NCI-H1417 (cell line): ENCODE measurements at regions not wholly inside any gene's neighbourhood (a gene's known extent, or its start where the extent isn't known, plus 50 kb on each side); places are given as distances from the start of the nearest gene placed in this dataset.
"Not testable (repeated sequence)": the region's sequence is repeated elsewhere in the genome, so short reads cannot be mapped to it uniquely, and the experiment has no call there.

Source experiments
- DNase-seq, 3 experiments: peaks; one replicate each; lab custom pipeline; 2025; lab: John Stamatoyannopoulos, UW

DNA sequence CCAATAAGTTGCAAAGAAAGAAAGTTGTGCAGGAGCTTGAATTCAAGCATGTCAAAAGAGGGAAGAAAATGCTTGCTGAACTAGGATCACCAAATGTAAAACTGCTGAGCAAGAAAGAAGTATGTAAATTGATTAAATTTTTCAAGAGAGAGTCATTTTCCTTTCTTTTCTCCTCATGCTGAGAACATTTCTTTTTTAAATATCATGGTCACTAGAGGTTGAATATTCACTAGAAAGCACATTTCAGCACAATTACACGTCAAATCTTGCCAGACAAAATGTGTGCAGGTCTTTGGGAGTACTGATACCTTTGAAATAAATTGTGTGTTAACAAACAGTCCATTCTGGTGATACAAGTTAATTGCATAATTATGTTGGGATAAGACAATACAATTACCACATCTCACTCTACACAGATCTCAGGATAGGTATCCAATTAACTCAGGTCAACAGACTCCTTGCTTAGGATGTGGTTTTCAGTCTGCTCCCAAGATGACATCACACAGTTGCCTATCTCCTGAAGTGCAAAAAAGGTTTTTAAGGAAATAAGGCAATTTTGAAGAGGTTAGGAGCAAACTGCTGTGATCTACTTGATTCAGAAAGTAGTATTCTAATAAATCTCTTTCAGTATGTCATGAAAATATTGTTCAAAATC lies 862.2 kb downstream of the RPS29 start:
- DNase-seq = no peak

DNA sequence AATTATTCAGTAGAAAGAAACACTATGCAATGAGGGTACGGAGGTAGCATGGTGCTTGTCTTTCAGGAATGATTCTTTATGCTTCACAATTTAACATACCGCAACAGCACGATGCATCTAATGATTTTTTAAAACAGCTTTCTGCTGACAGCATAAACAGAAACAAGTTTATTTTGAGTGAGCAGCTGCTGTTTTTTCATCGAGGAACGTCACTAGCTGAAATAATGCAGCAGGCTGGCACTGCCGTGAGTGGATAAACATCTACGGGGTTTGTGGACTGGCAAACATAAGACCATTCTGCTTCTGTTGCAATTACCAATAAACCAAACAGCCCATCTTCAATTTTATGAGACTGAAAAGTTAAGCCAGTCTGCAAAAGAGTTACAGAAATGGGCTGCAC lies 871.8 kb downstream of the RPS29 start:
- no peak for DNase-seq

DNA sequence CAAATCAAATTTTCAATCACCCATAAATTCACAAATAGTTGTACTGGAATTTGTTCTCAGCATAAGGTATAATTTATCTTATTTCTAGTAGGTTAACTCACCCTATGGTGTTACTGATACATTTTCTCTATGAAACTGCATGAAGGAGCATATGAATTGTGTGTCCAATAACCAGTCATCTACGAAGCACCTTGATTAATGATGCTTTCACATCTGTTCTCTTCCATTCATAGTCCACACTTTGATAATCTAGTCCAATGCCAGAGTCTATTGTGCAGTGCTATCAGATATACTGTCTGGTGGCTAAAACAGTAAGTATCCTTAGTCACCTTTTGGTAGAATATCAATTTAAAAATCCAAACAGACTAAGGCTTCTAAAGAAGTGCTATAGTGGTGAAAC lies 876.0 kb downstream of the RPS29 start:
- DNase-seq = no peak

DNA sequence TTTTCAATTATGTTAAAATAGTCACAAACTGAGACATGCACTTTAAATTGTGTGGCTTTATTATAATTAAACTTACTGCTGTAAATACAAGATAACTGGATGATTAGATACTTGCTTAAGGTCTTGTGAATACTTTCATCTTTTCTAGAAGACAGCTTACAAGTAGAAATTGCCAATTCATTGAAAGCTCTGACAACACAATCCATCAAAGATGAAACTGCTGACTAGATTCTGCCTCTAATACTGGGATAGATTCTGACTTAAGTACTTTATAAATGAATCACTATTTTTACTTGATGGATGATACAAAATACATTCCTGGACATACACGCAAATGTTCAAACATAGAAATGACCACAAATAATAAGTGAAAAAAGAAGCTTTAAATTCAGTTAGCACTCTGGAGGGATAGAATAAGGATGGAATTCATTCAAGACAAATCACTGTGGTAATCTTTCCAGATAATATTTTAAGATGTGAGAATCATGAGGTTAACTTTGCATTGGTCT lies 876.8 kb downstream of the RPS29 start:
- DNase-seq = no peak

DNA sequence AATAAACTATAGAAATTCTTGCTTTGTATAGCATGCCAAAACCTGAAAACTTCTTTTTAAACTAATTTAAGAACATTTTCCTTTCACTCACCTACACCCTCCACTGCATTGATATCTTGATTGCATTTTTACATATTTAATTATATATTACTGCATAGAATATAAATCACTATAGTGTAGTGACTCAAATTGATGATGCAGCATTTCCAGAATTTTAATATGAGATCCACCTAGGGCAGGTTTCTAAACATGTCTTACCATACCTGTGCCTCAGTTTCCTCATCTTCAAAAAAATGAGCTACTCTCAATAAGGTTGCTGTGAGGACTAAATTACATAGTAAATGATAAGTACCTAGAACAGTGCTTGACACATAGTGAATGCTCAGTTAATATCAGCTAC lies 881.5 kb downstream of the RPS29 start:
- DNase-seq = no peak

DNA sequence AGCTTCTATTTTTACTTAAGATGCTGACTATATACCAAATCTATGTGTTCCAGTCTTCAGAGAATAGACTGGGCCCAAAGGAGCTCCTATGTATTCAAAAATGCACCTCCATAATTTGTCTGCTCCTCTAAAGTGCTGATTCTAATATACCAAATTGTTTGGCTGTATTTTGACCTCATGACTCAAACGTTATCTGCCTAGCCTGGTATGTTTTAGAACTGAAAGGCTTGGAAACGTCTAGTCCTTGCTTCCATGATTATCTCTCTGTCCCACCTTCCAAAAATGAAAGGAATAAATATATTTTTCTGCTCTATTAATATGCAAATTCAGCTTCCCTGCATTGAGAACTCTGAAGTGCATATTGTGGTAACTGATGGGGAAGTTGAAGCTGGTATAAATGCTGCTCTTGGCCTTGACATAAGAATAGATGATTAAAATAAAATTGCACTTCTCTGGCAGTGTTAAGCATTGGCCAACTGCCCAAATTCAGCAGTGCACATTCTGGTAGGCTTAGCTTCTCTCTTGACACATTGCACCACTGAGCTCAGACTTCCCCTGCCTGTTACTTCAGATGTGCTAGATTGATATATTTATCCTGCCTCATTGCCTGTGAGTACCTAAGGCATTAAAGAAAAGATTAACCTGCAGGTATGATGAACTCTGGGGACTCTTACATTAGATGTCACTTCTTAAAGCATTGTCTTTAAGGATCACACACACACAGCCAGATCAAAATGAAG lies 882.3 kb downstream of the RPS29 start:
- no peak for DNase-seq

DNA sequence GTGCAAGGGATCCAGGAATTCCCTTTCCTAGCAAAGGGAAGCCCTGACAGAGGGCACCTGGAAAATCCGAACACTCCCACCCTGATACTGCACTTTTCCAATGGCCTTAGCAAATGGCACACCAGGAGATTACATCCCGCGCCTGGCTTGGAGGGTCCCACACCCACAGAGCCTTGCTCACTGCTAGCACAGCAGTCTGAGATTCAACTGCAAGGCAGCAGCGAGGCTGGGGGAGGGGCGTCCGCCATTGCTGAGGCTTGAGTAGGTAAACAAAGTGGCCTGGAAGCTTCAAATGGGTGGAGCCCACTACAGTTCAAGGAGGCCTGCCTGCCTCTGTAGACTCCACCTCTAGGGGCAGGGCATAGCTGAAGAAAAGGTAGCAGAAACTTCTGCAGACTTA lies 888.8 kb downstream of the RPS29 start:
- not testable (repeated sequence) for DNase-seq

DNA sequence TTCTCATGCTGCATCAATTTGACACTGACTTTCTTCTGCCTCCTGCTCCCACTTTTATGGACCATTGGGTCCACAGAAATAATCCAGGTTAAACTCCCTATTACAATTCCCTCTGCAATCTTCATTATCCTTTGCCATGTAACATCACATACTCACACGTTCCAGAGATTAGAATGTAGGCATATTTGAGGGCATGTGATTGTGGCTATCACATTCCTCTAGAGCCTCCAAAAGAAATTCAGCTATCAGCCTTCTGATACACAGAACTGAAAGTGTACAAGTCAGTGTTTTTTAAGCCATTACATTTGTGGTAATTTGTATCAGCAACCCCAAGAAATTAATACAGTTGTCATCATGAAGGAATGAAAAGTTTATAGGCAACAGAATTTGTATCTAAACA lies 892.4 kb downstream of the RPS29 start:
- DNase-seq = no peak

DNA sequence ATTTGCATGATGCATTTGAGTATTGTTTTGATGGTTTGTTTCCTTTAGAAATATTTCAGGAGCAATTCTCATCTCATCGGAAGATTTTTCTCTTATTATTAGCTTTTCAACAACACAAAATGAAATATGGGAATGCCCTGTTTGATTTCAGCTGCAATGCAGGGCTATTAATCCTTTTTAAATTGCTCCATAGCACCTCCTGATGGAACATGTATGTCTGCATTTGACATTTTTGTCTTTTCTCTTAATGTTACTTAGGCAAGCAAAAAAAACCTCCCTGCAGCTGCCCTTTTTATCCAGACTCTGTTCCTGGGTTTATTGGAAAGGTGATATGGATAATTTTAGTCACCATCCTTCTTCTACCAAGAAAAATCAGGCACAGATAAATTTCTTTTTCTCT lies 895.8 kb downstream of the RPS29 start:
- DNase-seq = peak in 1 of 3 experiments; percentile 24

DNA sequence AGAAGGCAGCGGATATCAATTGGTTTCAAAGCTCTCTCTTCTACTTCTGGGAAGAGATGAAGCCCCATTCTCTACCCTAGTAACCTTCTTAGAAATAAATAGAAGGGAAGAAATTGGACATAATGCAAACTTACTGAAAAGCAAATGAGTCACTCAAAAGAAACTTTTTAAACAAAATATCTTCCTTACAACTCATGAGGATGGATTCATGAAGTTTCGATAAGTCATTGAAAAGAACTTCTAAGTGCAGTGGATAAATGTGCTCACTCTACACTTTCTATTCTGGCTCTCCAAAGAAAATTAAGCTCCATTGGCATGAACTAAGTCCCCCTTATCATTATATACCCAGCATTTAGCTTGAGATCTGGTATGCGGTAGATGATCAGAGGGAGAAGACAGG lies 899.5 kb downstream of the RPS29 start:
- no peak for DNase-seq

DNA sequence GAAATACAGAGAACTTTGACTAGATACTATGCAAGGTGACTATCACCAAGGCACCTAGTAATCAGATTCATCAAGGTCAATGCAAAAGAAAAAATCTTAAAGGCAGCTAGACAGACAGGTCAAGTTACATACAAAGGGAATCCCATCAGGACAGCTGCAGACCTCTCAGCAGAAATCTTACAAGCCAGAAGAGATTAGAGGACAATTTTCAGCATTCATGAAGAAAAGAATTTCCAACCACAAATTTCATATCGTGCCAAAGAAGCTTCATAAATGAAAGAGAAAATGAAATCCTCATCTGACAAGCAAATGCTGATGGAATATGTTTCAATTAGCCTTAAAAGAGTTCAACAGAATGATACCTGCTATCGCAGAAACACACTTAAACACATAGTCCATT lies 913.7 kb downstream of the RPS29 start:
- DNase-seq = no peak

DNA sequence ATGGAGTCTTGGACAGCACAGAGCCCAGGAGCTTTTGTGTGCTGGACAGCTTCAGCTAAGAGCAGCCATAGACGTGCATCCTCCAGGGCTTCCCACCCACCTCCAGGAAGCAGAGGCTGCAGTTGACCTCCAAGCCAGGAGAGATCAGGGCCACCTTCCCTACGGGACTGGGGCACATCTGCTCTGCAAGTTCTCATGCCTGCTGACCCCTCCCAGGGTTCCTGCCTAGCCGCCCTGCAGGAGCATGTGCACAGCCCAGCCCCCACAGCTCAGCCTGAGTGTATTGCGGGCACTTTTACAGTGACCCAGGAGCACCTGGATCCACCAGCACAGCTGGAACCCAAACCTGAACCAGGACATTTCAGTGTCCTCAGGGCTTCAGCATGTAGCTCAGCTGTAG lies 915.2 kb downstream of the RPS29 start:
- no peak for DNase-seq

DNA sequence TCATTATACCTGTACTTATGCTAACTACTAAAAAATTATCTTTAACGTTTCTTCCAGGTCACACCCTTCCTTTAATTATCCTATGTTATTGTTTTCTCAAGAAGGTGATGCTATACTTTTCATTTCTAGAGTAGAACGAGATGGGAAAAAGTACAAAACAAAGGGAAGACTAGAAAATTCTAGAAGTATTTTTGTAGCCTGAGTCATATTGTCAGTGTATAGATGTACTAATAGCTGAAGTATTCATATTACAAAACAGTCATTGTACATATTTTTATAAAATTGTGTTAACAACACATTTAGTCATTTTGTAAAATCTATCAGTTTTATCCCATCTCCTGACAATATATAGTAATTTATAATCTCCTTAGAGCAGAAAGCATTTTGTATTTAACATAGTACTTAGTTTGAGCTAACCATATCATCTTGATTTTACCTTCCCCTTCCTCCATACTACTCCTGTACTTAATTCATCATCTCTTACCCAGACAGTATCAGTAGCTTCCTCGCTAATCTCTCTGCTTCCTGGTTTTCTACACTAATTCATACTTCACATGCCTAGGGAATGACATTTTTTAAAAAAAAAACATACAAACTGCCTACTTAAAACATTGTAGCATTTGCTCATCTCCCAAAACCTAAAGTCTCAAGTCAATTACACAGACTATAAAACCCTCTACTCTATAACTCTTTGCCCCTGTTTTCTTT lies 920.9 kb downstream of the RPS29 start:
- DNase-seq = no peak

DNA sequence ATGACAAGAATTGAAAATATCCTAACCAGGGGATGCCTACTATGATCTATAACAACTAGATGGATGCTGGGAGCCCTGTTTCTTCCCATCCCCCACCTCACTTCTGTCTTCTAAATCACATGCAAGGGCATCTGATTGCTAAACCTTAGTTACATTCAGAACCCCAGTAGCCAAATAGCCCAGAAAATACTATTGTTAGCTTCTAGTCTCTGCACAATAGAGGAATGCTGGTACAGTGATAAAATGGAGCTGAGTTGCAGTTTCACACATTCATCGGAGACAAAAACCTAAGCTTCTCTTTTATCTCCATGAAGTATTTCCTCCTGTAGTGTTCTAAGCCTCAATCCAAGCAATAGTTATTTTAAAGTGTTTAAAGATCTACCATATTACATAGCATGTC lies 942.9 kb downstream of the RPS29 start:
- DNase-seq = no peak

DNA sequence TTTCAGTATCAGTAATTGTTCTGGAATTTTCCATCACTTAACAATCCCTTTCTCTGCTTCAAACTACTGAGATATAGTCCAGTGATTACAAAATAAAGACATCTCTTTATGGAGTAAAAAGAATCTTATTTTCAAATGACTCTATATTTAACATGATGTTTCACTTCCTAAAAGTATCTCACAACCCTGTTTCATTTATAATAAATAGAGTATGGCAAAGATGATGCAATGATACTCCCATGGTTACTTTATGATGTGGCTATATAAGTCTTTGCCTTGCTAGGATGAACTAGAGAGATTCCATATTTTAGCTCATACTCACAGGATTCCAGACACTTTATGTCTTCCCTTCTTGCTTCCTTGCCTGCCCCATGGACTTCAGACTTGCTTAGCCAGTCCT lies 953.5 kb upstream of the MDGA2 start:
- DNase-seq = no peak

DNA sequence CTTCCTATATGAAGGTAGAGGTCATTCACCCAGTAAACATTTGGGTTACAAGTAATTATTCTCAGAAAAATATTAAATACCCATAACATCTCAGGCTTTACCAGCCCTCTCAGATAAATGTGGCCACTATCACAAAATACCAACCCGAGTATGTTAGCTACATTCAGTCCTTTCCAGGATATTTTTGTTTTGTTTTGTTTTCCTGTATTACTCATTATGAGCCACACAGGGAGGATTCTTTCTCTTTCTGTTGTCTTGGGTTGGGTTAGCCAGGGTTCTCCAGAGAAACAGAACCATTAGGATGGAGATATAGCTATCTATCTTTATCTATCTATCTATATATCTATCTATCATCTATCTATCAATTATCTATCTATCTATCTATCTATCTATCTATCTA lies 947.6 kb upstream of the MDGA2 start:
- DNase-seq = no peak

DNA sequence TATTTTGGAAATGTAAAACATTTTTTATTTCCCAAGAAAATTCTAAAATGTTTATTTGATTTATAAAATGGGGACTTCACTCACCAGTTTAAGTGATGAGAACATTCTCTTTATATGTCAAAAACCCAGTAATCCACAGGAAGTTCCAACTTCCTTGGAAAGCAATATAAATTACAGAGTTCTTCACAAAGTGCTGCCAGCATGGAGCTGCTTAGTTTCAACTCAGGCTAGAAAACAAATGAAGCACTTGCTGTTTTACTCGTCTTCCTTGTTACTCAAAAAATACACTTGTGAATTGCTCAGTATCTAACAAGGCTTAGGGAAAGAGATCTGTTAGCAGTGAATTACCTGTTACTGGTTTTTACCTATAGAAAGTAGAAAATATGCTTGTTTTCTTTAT lies 942.7 kb upstream of the MDGA2 start:
- no peak for DNase-seq

DNA sequence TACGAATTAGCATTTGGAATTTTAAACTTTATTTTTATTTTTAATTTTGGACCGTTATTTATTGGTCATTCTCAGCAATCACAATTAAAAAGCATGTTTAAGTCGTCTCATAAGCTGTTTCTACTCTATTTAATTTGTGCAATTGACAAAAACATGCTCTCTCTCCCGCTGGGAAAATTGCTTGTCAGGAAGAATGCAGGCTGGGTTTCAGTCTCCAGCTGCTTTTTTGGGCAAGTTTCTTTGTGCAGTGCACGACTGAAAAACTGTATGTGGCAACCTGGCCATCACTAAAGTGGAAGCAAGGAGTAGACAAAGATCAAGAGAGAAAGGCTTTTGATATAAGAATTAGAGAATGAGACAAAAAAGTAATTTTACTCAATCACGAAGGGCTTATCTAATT lies 941.5 kb upstream of the MDGA2 start:
- DNase-seq = peak in 2 of 3 experiments; percentile 21 to 74

DNA sequence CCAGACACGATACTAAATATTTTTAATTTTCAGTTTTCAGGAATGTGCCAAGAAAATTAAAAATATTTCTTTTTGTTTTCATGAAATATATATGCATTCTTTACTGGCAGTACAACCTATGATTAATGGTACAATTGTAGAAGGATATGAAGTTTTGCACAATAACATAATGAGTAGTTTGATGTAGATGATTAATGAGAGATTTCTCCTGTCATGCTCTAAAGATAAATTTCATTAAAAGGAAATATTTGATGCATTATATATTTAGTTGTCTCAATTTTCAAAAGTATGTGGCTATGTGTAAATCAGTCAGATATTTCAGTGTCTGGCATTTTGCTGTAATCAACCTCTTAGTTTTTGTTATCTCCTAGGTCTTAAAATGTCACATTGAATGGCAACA lies 940.2 kb upstream of the MDGA2 start:
- no peak for DNase-seq

DNA sequence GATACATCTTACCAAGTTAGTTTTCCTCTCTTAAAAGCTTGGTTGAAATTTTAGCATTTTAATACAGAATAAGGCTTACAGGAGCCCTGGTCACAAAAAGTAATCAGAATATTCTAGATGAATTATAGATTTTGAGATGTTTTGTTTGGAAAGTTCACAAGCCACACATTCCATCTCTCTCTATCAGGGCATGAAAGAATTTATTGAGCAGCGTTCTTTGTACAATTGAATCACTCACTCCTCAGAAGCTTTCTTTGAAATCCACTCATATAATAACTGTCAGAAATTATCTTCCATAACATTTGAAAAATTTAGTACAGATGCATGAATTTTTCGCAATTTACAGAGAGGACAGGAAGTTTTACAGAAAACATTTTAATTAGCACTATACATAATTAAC lies 938.6 kb upstream of the MDGA2 start:
- no peak for DNase-seq

DNA sequence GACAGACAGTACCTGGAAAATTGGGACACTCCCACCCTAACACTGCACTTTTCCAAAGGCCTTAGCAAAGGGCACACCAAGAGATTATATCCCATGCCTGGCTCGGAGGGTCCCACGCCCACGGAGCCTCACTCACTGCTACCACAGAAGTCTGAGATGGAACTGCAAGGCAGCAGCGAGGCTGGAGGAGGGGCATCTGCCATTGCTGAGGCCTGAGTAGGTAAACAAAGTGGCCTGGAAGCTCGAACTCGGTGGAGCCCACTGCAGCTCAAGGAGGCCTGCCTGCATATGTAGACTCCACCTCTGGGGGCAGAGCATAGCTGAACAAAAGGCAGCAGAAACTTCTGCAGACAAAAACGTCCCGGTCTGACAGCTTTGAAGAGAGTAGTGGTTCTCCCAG lies 931.6 kb upstream of the MDGA2 start:
- DNase-seq = not testable (repeated sequence)

DNA sequence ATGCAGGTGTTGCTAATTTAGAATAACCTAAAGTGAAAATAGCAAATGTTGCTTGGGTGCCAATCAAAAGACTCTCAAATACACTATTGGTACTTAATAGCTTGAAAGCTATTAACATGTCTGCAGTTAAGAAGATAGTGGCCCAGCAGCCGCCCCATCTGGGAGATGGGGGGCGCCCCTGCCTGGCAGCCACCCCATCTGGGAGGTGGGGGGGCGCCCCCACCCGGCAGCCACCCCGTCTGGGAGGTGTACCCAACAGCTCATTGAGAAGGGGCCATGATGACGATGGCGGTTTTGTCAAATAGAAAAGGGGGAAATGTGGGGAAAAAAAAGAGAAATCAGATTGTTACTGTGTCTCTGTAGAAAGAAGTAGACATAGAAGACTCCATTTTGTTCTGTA lies 923.1 kb upstream of the MDGA2 start:
- DNase-seq = no peak

DNA sequence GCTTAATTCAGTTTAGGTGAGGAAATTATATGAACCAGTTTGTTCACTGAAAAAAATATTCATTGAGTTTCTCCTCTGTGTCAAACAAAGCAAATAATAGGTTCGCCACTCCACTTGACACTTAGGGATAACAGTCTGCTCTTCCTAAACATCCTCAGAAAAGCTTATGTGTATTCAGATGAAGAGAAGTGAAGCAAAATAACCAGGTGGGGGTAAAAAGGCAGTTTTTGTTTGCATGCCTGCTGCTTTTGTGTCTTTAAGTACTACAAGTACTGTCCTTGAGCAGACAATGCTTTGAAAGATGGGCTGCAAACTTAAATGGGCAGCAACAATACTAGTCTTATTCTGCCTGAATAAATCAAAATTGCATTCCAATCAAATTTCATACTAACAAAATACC lies 910.7 kb upstream of the MDGA2 start:
- peak in 1 of 3 experiments; percentile 35 for DNase-seq
